Dedifferentiated amniotic fluid mesenchymal stem cell (primary cell): ENCODE measurements at regions not wholly inside any gene's neighbourhood (a gene's known extent, or its start where the extent isn't known, plus 50 kb on each side); places are given as distances from the start of the nearest gene placed in this dataset.

ENCODE experiments used
- DNase-seq: peaks from one replicate; pipeline ENCODE4 v3.0.0-alpha.2; 2016; ENCODE audit errors: extremely low spot score

DNA sequence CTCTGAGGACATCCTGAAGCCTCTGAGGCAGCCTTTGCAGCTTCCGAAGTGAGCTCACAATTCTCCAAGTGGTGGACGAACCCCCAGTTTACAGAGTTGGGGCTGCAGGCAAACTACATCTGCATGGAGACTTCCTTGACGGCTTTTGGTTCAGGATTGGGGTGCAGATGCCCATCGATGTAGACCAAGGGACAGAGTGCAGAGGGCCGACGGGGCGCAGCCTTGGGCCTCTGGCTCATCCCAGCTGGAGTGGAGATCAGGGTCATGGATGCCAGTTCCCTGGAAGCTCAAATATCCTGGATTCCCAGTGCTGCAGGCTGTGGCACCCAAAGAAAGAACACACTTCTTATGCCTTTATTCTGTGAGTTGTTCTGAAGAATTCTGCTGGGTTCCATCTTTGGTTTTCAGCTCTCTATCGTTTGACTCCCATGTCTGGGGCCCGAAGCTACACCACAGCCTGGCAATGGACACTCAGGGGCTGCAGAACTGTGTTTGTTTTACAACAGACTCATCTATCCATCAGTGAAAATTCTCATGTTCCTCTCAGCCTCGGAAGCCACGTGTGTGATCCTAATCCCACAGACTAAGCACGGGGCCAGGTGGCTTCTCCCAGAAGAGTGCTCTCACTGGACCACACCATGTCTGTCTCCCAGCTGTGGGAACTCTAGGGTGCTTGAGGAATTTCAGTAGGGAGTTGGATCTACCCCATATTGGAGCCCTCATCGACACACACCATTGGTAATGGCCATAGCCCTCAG lies 414.1 kb upstream of the MYT1L start:
- DNase-seq, result no peak

- DNase-seq, result no peak
Observed at GRCh38 chr2:2744107-2744506, 413.0 kb upstream of the MYT1L start.

DNA sequence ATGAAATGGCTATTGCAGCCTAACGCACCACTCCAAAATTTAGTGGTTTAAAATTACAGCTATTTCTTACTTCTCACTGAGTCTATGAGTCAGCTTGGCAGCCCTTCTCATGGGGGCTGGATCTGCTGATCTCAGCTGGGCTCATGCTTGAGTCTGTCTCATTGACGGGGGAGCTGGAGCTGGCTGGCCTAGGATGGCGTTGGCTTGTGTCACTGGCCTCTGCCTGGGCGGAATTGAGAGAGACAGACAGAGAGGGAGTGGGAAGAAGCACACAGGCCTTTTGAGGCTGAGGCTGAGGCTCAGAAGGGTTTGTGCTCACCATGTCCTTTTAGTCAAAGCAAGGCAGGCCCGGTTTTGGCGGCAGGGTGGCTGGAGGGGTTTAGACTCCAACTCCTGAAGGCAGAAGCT lies 412.1 kb upstream of the MYT1L start:
- no peak for DNase-seq

- no peak for DNase-seq
Observed at GRCh38 chr2:2742726-2743125, 411.7 kb upstream of the MYT1L start.

DNA sequence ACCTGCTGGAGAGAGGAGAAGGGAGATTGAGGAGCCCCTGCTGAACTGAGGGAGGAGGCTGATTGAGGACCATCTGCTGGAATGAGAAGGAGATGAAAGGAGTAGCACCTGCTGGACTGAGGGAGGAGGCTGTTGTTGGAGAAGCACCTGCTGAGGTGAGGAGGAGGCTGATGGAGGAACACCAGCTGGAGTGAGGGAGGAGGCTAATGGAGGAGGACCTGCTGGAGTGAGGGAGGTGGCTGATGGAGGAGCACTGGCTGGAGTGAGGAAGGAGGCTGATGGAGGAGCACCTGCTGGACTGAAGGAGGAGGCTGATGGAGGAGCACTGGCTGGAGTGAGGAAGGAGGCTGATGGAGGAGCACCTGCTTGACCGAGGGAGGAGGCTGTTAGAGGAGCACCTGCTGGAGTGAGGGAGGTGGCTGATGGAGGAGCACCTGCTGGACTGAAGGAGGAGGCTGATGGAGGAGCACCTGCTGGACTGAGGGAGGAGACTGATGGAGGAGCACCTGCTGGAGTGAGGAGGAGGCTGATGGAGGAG lies 409.2 kb upstream of the MYT1L start:
- DNase-seq, result no peak

GRCh38 chr2:2739231-2739795 lies 408.2 kb upstream of the MYT1L start:
- no peak for DNase-seq

GRCh38 chr2:2738684-2739083 lies 407.6 kb upstream of the MYT1L start:
- no peak for DNase-seq

DNA sequence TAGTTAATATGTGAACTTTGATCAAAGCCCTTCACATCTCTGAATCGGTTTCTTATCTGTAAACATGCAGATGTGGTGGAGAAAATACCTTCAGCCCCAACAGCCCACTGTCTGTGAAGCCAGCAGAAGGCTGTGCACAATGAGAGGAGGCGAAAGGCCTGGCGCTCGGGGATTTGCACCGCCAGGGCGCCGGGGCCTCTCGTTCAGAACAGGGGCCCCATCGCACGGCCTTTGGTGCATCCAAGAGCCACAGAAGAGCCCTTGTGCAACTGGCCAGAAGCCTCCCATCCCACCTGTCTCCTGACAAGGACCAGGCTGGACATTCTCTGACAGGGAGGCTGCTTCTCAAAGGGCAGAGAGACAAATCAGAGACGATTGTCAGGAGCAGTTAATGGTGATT lies 407.2 kb upstream of the MYT1L start:
- DNase-seq, result no peak

DNA sequence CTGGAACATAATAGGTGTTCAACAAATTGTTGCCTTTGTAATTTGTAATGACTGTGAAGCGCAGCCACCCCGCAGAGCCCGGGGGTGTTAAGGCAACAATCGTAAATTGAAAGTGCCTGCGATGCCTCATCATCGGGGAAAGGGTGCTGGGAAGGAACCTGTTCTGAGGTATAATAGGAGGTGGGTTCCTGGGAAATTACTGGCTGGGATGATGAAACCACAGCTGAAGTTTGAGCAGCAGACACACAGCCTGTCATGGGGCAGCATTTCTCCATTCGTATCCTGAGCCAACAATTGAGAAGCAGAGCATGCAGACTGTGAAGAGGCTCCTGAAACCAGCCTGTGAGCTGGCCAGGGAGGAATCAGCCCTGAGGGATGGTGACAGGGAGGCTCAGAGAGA lies 404.0 kb upstream of the MYT1L start:
- no peak for DNase-seq

- no peak for DNase-seq
Observed at GRCh38 chr2:2734308-2734707, 403.2 kb upstream of the MYT1L start.

GRCh38 chr2:2733818-2734217 lies 402.7 kb upstream of the MYT1L start:
- no peak for DNase-seq

GRCh38 chr2:2732331-2733119 lies 401.4 kb upstream of the MYT1L start:
- no peak for DNase-seq

DNA sequence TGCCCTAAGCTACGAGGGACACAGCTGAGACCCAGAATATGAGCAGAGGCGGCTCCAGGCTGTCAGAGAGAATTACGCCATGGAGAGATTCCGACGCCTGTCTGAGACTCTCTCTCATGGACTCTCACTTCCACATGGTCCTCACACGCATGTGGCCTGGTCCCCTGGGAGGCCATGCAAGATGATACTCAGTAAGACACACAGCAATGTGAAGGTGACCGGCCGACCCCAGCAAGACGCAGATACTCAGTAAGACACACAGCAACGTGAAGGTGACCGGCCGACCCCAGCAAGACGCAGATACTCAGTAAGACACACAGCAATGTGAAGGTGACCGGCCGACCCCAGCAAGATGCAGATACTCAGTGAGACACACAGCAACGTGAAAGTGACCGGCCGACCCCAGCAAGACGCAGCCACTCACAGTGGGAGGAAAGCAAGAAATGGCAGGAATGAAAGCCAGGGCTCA lies 400.8 kb upstream of the MYT1L start:
- DNase-seq, result no peak

GRCh38 chr2:2731101-2731815 lies 400.2 kb upstream of the MYT1L start:
- no peak for DNase-seq

DNA sequence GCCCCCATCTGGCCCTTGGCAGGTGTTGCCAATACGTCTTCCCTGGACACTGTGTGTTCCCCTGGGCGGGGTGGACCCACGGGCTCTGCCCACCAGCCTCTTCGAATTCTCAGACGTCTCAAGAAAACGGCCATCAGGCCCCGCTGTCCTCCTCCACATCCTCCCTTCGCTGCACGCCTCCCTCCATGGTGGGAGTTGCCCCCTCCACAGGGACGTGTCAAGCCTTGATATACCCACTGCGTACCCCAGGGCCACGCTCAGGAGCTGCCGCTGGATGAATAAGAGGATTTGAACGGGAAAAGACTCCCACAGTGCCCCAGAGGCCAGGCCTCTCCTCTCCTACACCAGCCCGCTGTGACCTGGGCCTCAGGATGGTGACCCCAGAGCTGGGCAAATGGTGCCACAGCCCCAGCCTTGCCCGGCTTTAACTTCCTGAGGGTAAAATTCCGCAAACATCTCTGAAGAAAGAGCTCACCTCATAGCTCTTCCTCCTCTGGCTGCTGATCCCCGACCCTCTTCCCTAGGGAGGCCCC lies 399.3 kb upstream of the MYT1L start:
- no peak for DNase-seq

GRCh38 chr2:2729246-2729645 lies 398.2 kb upstream of the MYT1L start:
- no peak for DNase-seq

- DNase-seq, result no peak
Observed at GRCh38 chr2:2728635-2729034, 397.6 kb upstream of the MYT1L start.

DNA sequence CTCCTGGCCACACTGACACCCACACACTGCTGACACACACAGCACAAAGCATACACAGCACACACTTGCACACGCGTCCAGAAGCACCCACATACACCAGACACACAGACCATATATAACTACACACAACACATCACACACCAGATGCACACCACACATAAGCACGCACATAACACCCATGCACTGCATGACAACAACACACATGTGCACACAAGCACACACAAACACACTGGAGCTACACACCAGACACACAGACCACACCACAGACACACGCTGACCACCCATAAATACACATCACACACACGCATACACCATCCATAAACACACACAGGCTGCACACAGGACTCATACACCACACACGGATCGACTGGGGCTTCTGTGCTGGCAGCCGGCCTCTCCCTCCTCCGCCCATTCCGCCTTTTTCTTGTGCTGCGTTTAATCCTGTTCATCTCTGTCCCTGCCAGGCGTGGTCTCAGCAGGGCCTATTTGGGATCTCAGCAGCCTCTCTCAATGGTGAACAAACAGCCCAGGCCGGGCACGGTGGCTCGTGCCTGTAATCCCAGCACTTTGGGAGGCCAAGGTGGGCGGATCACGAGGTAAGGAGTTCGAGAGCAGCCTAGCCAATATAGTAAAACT lies 396.9 kb upstream of the MYT1L start:
- no peak for DNase-seq

- no peak for DNase-seq
Observed at GRCh38 chr2:2726163-2726562, 395.1 kb upstream of the MYT1L start.

DNA sequence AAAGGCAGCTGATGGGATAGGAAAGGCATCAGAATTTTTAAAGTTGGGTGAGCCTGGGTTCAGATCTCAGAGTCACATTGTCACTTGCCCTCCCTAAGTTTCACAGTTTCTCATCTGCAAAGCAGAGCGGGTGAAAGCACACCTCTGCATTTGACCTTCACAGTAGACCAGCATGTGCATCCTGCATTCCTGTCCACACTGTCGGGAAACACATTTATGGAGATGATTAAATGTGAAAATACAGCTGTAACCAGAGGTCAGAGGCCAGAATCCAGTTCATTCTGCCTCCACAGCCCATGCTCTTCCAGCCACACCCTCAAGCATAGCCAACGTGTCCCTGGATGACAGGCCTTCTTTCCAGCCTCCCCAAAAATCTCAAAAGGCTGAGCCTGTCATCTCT lies 392.0 kb upstream of the MYT1L start:
- DNase-seq, result no peak

DNA sequence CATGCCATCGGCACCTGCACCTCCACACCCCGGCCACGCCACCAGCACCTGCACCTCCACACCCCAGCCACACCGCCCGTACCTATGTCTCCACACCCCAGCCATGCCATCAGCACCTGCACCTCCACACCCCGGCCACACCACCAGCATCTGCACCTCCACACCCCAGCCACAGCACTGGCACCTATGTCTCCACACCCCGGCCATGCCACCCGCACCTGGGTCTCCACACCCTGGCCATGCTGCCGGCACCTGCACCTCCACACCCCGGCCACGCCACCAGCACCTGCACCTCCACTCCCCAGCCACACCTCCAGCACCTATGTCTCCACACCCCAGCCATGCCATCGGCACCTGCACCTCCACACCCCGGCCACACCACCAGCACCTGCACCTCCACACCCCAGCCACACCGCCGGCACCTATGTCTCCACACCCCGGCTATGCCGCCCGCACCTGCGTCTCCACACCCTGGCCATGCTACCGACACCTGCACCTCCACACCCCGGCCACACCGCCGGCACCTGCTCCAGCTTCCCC lies 390.3 kb upstream of the MYT1L start:
- DNase-seq, result no peak
